ENCODE measurements at regions not wholly inside any gene's neighbourhood (a gene's known extent, or its start where the extent isn't known, plus 50 kb on each side); places are given as distances from the start of the nearest gene placed in this dataset.

- TF ChIP-seq CTCF (IDR thresholded peaks at IDR 0.05): no peak
- TF ChIP-seq POLR2A (IDR thresholded peaks at IDR 0.05): no peak
Observed at GRCh38 chr6:168941036-168941435, 312.6 kb downstream of the THBS2 start.
